ENCODE measurements at regions not wholly inside any gene's neighbourhood (a gene's known extent, or its start where the extent isn't known, plus 50 kb on each side); places are given as distances from the start of the nearest gene placed in this dataset.
"Not testable (repeated sequence)": the region's sequence is repeated elsewhere in the genome, so short reads cannot be mapped to it uniquely, and the experiment has no call there.

GRCh38 chr2:208595386-208596275 is 189.0 kb downstream of the PTH2R start:
- Histone ChIP-seq H3K4me3 (no peak overlapping the region), H3K27ac (no peak overlapping the region)

GRCh38 chr2:208607694-208608093 is 201.1 kb downstream of the PTH2R start:
- Histone ChIP-seq H3K27ac (no peak overlapping the region), H3K4me3 (no peak overlapping the region)

- H3K27ac ChIP-seq = no peak overlapping the region
These were observed 201.7 kb downstream of the PTH2R start for GRCh38 chr2:208608122-208608835.

GRCh38 chr2:208609166-208609804 is 202.7 kb downstream of the PTH2R start:
- no peak overlapping the region for H3K27ac ChIP-seq
- no peak overlapping the region for H3K4me3 ChIP-seq

More at GRCh38 chr2:208608122-208608835, 201.7 kb downstream of the PTH2R start:
- no peak overlapping the region for H3K4me3 ChIP-seq

GRCh38 chr2:208615675-208616074 is 209.1 kb downstream of the PTH2R start:
- H3K27ac ChIP-seq, H3K4me3 ChIP-seq: not testable (repeated sequence)

- no peak overlapping the region for H3K27ac ChIP-seq
- H3K4me3 ChIP-seq = no peak overlapping the region
These were observed 211.6 kb downstream of the PTH2R start for GRCh38 chr2:208618220-208618619.

GRCh38 chr2:208619993-208620392 is 213.4 kb downstream of the PTH2R start:
- no peak overlapping the region for H3K4me3 ChIP-seq
- no peak overlapping the region for H3K27ac ChIP-seq

- H3K4me3 ChIP-seq = no peak overlapping the region
- no peak overlapping the region for H3K27ac ChIP-seq
These were observed 213.9 kb downstream of the PTH2R start for GRCh38 chr2:208620487-208620978.

- Histone ChIP-seq H3K27ac (no peak overlapping the region), H3K4me3 (no peak overlapping the region)
These were observed 220.7 kb downstream of the PTH2R start for GRCh38 chr2:208627110-208627884.

GRCh38 chr2:208627916-208628315 is 221.3 kb downstream of the PTH2R start:
- H3K4me3 ChIP-seq = no peak overlapping the region
- no peak overlapping the region for H3K27ac ChIP-seq

- no peak overlapping the region for H3K4me3 ChIP-seq
- no peak overlapping the region for H3K27ac ChIP-seq
These were observed 231.5 kb downstream of the PTH2R start for GRCh38 chr2:208638059-208638458.

- Histone ChIP-seq H3K4me3 (no peak overlapping the region), H3K27ac (no peak overlapping the region)
These were observed 235.7 kb downstream of the PTH2R start for GRCh38 chr2:208642125-208642779.

GRCh38 chr2:208643145-208643544 is 236.6 kb downstream of the PTH2R start:
- no peak overlapping the region for H3K4me3 ChIP-seq
- H3K27ac ChIP-seq = no peak overlapping the region

- H3K4me3 ChIP-seq = no peak overlapping the region
- H3K27ac ChIP-seq = no peak overlapping the region
These were observed 238.6 kb downstream of the PTH2R start for GRCh38 chr2:208645226-208645625.

GRCh38 chr2:208648368-208648767 is 241.8 kb downstream of the PTH2R start:
- Histone ChIP-seq H3K4me3 (no peak overlapping the region), H3K27ac (no peak overlapping the region)

GRCh38 chr2:208653383-208653782 is 246.8 kb downstream of the PTH2R start:
- Histone ChIP-seq H3K27ac (no peak overlapping the region), H3K4me3 (no peak overlapping the region)

GRCh38 chr2:208654056-208654455 is 247.5 kb downstream of the PTH2R start:
- no peak overlapping the region for H3K27ac ChIP-seq

GRCh38 chr2:208657468-208657867 is 250.9 kb downstream of the PTH2R start:
- no peak overlapping the region for H3K27ac ChIP-seq
- no peak overlapping the region for H3K4me3 ChIP-seq

More at GRCh38 chr2:208654056-208654455, 247.5 kb downstream of the PTH2R start:
- H3K4me3 ChIP-seq = no peak overlapping the region

- Histone ChIP-seq H3K4me3 (no peak overlapping the region), H3K27ac (no peak overlapping the region)
These were observed 262.8 kb downstream of the PTH2R start for GRCh38 chr2:208669394-208669793.

Data from skin epidermis (tissue), 12 donors.